HFF-Myc (cell line): ENCODE measurements at regions not wholly inside any gene's neighbourhood (a gene's known extent, or its start where the extent isn't known, plus 50 kb on each side); places are given as distances from the start of the nearest gene placed in this dataset.
"Not testable (repeated sequence)": the region's sequence is repeated elsewhere in the genome, so short reads cannot be mapped to it uniquely, and the experiment has no call there.

Experiments
- DNase-seq: peaks from one replicate; pipeline ENCODE4 v3.0.0-alpha.2; 2011; ENCODE audit warnings: low read depth; ENCODE audit errors: extremely low read depth
- H3K4me3 ChIP-seq: replicated peaks from 2 replicates; pipeline ENCODE4 v1.5.1; 2011; ENCODE audit warnings: low read depth, mild to moderate bottlenecking, control low read depth, low read length
- CTCF ChIP-seq: IDR thresholded peaks from 2 replicates; pipeline ENCODE4 v1.5.1; 2012; ENCODE audit warnings: mild to moderate bottlenecking, low read depth, low read length, control low read depth; ENCODE audit errors: missing control alignments

DNA sequence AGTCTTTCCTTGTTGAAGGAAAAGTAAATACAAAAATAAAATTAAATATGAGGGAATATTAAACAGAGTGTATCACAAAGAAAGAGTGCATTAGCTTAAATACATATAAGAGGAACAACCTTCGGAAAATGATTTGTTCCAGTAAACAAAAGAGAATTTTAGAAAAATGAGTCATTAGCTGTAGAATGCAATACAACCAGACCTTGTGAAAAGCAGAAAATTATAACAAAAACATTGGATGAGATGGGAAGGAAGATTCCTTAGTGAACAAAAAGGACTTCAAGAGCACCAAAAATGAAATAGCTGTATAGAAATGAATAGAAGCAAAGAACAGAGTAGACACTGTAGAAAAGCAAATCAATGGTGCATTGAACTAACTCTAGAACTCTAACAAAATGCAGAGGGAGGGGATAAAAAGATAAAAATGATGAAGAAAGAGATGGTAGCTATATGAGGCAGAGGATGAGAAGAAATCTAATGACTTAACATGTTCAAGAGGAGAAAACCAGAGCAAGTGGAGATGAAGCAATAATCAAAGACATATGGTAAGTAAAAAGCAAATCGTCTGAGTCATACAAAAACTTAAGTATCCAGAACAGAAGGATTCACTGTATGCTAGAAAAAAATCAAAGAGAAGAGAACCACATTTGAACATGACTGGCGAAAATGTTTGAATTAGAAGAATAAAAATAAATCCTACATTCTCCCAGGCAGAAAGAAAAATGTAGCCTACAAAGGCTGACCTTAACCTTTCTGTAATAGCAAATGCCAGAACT, 190.5 kb downstream of the TMEM26 start:
- H3K4me3 ChIP-seq: no peak overlapping the region
- TF ChIP-seq CTCF: no peak
- peak; percentile 61 for DNase-seq

DNA sequence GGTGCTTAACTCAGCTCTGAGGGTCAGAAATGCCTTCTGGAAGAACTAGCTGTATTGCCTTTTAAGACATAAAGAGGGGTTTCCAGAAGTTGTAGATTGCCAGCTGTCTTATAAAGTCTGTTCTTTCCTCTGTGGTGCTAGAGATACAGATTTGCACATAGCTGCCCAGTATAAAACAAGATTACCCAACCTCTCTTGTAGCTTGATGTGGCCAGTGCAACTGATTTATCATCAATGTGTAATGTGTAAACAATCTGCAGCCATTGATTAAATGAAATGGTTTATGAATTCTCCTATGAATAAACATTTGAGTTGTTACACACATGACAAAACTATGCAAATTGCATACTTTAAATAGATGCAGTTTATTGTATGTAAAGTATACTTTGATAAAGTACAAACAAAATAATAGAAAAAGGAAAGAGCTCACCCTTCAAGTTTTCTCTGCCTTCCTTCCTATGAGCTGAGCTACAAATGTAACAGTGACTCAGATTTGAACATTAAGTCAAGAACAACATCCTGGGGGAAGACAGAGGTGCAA, 195.2 kb downstream of the TMEM26 start:
- no peak for TF ChIP-seq CTCF
- no peak for DNase-seq
- H3K4me3 ChIP-seq: no peak overlapping the region

- no peak overlapping the region for H3K4me3 ChIP-seq
- TF ChIP-seq CTCF: no peak
- DNase-seq: no peak
These were observed 196.0 kb downstream of the TMEM26 start for GRCh38 chr10:61257136-61257535.

DNA sequence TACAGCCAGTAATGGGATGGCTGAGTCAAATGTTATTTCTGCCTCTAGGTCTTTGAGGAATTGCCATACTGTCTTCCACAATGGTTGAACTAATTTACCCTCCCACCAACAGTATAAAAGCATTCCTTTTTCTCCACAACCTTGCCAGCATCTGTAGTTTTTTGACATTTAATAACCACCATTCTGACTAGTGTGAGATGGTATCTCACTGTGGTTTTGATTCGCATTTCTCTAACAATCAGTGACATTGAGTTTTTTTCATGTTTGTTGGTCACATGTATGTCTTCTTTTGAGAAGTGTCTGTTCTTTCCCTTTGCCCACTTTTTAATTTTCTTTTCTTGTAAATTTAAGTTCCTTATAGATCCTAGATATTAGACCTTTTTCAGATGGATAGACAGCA, 200.9 kb downstream of the TMEM26 start:
- DNase-seq, H3K4me3 ChIP-seq: not testable (repeated sequence)

- H3K4me3 ChIP-seq: no peak overlapping the region
- TF ChIP-seq CTCF: no peak
- DNase-seq: no peak
These were observed 202.1 kb downstream of the TMEM26 start for GRCh38 chr10:61251089-61251488.

DNA sequence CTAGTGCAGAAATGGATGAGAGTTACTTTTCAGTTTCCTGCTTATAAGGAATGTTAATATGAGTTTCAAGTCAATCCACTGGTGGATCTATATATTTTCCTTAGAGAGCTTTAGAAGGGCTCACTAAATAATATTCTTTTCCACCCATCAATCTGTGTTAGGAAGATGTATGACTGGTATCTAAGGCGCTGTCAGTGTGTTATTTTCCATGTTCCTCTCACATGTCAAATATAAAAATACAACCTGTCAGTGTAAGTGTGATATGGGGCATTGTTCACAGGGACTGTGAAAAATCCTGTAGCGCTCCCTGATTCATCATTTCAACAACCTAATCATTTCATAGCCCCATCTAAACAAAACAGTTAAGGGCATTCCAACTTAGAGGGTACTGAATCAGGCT, 203.1 kb downstream of the TMEM26 start:
- no peak overlapping the region for H3K4me3 ChIP-seq
- DNase-seq: no peak
- TF ChIP-seq CTCF: no peak

- no peak overlapping the region for H3K4me3 ChIP-seq
- TF ChIP-seq CTCF: no peak
These were observed 205.2 kb downstream of the TMEM26 start for GRCh38 chr10:61248013-61248412.

More at GRCh38 chr10:61248013-61248412, 205.2 kb downstream of the TMEM26 start:
- no peak for DNase-seq
